ENCODE measurements at regions not wholly inside any gene's neighbourhood (a gene's known extent, or its start where the extent isn't known, plus 50 kb on each side); places are given as distances from the start of the nearest gene placed in this dataset.
"Not testable (repeated sequence)": the region's sequence is repeated elsewhere in the genome, so short reads cannot be mapped to it uniquely, and the experiment has no call there.

DNA sequence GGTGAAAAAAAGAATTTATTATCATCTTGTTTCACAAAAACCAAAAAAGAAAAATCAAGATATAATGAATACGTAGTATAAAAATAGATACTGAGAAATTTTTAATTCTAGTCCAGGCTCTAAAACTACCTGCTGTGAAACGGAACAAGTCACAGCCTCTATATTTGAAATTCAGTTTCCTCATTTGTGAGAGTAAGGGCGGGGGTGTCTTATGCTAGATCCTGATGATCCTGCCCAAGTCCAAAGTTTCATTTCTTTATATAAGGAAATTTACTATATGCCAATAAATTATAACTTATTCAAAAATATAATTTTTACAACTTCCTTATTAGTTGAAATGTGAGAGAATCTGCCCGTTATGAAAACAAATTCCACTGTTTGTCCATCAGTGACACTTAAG, 385.7 kb downstream of the CGGBP1 start:
- no peak overlapping the region for H3K27ac ChIP-seq (replicated peaks in 1 of 4)
- TF ChIP-seq POLR2AphosphoS5 (IDR thresholded peaks at IDR 0.05) = no peak
- no peak for TF ChIP-seq EP300 (IDR thresholded peaks at IDR 0.05)
- no peak for TF ChIP-seq POLR2A (IDR thresholded peaks at IDR 0.05; ENCODE audit: low read depth)
- no peak for TF ChIP-seq CTCF (IDR thresholded peaks at IDR 0.05)
- H3K4me3 ChIP-seq = no peak overlapping the region
- no peaks in the 10 kb centered on the region for H3K4me1 ChIP-seq
- intact Hi-C loops (cut with DNase I) = no loop called here
- no peak for DNase-seq (ENCODE audit: extremely low spot score)
- 85% methylated on average over 4 of the region's 4 CpGs for WGBS
- H3K36me3 ChIP-seq = no peaks in the 10 kb centered on the region
- no peaks in the 10 kb centered on the region for H3K9me3 ChIP-seq
- H3K27me3 ChIP-seq = no peaks in the 10 kb centered on the region

- Histone ChIP-seq H3K27me3 (peaks cover 0 to 7% (median 0%) of the 10 kb centered on the region in 4 donors), H3K4me3 (no peak overlapping the region), H3K36me3 (no peaks in the 10 kb centered on the region), H3K27ac (replicated peaks in 1 of 4) (no peak overlapping the region), H3K9me3 (no peaks in the 10 kb centered on the region), H3K4me1 (no peaks in the 10 kb centered on the region)
- DNase-seq (ENCODE audit: extremely low spot score) = no peak
- intact Hi-C loops (cut with DNase I) = no loop called here
- TF ChIP-seq EP300 (IDR thresholded peaks at IDR 0.05) (no peak), POLR2A (IDR thresholded peaks at IDR 0.05; ENCODE audit: low read depth) (no peak), POLR2AphosphoS5 (IDR thresholded peaks at IDR 0.05) (no peak), CTCF (IDR thresholded peaks at IDR 0.05) (no peak)
- 91% methylated on average over 2 of the region's 2 CpGs for WGBS
Measured at GRCh38 chr3:87654184-87654583, 377.8 kb upstream of the POU1F1 start.

GRCh38 chr3:87653138-87653537, 376.8 kb upstream of the POU1F1 start:
- intact Hi-C loops (cut with DNase I); H3K9me3 ChIP-seq; H3K27me3 ChIP-seq; H3K4me1 ChIP-seq; H3K27ac ChIP-seq (replicated peaks in 1 of 4); H3K36me3 ChIP-seq; H3K4me3 ChIP-seq; DNase-seq (ENCODE audit: extremely low spot score): not testable (repeated sequence)
- 84% methylated on average over 3 of the region's 3 CpGs for WGBS

GRCh38 chr3:87634426-87634825, 358.0 kb upstream of the POU1F1 start:
- peaks cover 0 to under 1% (median 0%) of the 10 kb centered on the region in 4 donors for H3K9me3 ChIP-seq
- 68% methylated on average over 1 of the region's 1 CpG for WGBS
- H3K27ac ChIP-seq (replicated peaks in 1 of 4) = no peak overlapping the region

DNA sequence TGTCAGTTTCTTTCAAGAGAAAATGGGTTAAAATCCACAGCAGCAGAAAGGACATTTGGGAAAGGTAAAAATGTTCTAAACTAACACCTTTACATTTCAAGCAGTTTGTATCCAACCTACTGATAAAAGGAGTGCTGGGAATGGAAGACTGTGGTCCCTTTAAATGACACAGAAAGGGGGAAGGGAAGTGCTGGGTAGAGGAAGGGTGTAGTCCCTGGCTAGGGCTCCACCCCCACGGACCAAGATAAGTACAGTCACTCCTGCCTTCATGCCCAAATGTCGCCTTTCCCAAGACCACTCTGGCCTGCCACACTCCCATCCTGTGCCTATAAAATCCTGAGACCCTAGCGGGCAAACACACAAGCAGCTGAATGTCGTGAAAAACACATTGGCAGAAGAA, 350.9 kb upstream of the POU1F1 start:
- 59% methylated on average over 4 of the region's 4 CpGs for WGBS
- TF ChIP-seq POLR2A (IDR thresholded peaks at IDR 0.05; ENCODE audit: low read depth) (no peak), POLR2AphosphoS5 (IDR thresholded peaks at IDR 0.05) (no peak), CTCF (IDR thresholded peaks at IDR 0.05) (no peak), EP300 (IDR thresholded peaks at IDR 0.05) (no peak)
- H3K27ac ChIP-seq (replicated peaks in 1 of 4) = no peak overlapping the region

More at GRCh38 chr3:87634426-87634825, 358.0 kb upstream of the POU1F1 start:
- Histone ChIP-seq H3K36me3 (no peaks in the 10 kb centered on the region), H3K27me3 (no peaks in the 10 kb centered on the region), H3K4me1 (no peaks in the 10 kb centered on the region), H3K4me3 (no peak overlapping the region)
- TF ChIP-seq POLR2A (IDR thresholded peaks at IDR 0.05; ENCODE audit: low read depth) = no peak
- no peak for TF ChIP-seq CTCF (IDR thresholded peaks at IDR 0.05)
- no peak for TF ChIP-seq EP300 (IDR thresholded peaks at IDR 0.05)
- no peak for TF ChIP-seq POLR2AphosphoS5 (IDR thresholded peaks at IDR 0.05)
- intact Hi-C loops (cut with DNase I) = no loop called here
- DNase-seq (ENCODE audit: extremely low spot score) = no peak

More for the DNA sequence above, 350.9 kb upstream of the POU1F1 start:
- Histone ChIP-seq H3K4me3 (no peak overlapping the region), H3K27me3 (no peaks in the 10 kb centered on the region), H3K9me3 (peaks cover 0 to 12% (median 2%) of the 10 kb centered on the region in 4 donors), H3K4me1 (no peaks in the 10 kb centered on the region), H3K36me3 (no peaks in the 10 kb centered on the region)
- intact Hi-C loops (cut with DNase I) = no loop called here
- no peak for DNase-seq (ENCODE audit: extremely low spot score)
